GM23338 (cell line): ENCODE measurements at regions not wholly inside any gene's neighbourhood (a gene's known extent, or its start where the extent isn't known, plus 50 kb on each side); places are given as distances from the start of the nearest gene placed in this dataset.

ENCODE experiments used
- CREB1 ChIP-seq: fragments of 250-450 bp; sonication (Bioruptor Pico); IDR thresholded peaks from 2 replicates; pipeline ENCODE4 v1.5.0; 2020; ENCODE audit warnings: low read depth, mild to moderate bottlenecking, moderate library complexity
- EZH2 ChIP-seq: fragments of 200-600 bp; sonication (generic); IDR thresholded peaks from one replicate; pipeline ENCODE4 v1.8.0; 2017; ENCODE audit warnings: antibody characterized with exemption, mild to moderate bottlenecking, low read depth; ENCODE audit not compliant: unreplicated experiment
- EZH2phosphoT487 ChIP-seq: fragments of 200-600 bp; sonication (generic); IDR thresholded peaks from one replicate; pipeline ENCODE4 v1.8.1; 2018; ENCODE audit warnings: antibody characterized with exemption; ENCODE audit not compliant: unreplicated experiment
- NANOG ChIP-seq: IDR thresholded peaks from 2 replicates; pipeline ENCODE4 v1.6.1; 2016; ENCODE audit warnings: antibody characterized with exemption, borderline replicate concordance
- POLR2AphosphoS5 ChIP-seq: IDR thresholded peaks from 2 replicates; pipeline ENCODE4 v1.6.1; 2016; ENCODE audit warnings: antibody characterized with exemption, low read depth
- STAT1 ChIP-seq: IDR thresholded peaks from one replicate; pipeline ENCODE4 v1.6.1; 2016; ENCODE audit warnings: antibody characterized with exemption; ENCODE audit not compliant: unreplicated experiment
- ZNF114 ChIP-seq: fragments of 250-450 bp; sonication (Bioruptor Pico); IDR thresholded peaks from 2 replicates; pipeline ENCODE4 v1.5.0; 2020; ENCODE audit warnings: mild to moderate bottlenecking, moderate library complexity
- TF ChIP-seq, protein P1 (sequence below), 2 experiments: fragments of 200-600 bp in 1 of 2; sonication (generic) in 1 of 2; conservative IDR thresholded peaks; 2 replicates each; pipeline versions ENCODE4 v1.5.1 to v1.6.1; 2016 to 2017; ENCODE audit warnings: antibody characterized with exemption in 2 of 2, low read depth in 2 of 2, mild to moderate bottlenecking in 2 of 2, moderate library complexity in 1 of 2
- TF ChIP-seq, protein P2 (sequence below): IDR thresholded peaks from one replicate; pipeline ENCODE4 v1.6.1; 2018; ENCODE audit warnings: antibody characterized with exemption; ENCODE audit not compliant: unreplicated experiment
- TF ChIP-seq, protein P3 (sequence below): IDR thresholded peaks from 2 replicates; pipeline ENCODE4 v1.6.1; 2016; ENCODE audit warnings: antibody characterized with exemption

DNA sequence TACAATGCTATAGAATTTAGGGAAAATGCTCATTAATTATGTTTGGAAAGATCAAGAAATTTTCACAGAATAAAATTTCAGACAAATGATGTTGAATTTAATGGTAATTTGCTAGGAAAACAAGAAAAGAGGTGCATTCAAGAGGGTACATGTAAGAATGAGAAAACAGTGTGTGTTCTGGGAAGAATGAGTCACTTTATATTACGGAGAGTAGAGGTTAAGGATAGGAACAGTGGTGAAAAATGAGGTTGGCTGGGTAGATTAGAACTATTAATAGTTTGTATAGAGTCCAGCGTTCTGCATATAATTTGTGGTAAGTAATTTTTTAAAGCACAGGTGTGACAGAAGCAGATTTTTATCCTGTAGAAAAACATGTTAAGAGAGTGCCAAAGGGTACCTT is 336.7 kb upstream of the MBL2 start:
- TF ChIP-seq, protein P1, sequence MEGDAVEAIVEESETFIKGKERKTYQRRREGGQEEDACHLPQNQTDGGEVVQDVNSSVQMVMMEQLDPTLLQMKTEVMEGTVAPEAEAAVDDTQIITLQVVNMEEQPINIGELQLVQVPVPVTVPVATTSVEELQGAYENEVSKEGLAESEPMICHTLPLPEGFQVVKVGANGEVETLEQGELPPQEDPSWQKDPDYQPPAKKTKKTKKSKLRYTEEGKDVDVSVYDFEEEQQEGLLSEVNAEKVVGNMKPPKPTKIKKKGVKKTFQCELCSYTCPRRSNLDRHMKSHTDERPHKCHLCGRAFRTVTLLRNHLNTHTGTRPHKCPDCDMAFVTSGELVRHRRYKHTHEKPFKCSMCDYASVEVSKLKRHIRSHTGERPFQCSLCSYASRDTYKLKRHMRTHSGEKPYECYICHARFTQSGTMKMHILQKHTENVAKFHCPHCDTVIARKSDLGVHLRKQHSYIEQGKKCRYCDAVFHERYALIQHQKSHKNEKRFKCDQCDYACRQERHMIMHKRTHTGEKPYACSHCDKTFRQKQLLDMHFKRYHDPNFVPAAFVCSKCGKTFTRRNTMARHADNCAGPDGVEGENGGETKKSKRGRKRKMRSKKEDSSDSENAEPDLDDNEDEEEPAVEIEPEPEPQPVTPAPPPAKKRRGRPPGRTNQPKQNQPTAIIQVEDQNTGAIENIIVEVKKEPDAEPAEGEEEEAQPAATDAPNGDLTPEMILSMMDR (conservative IDR thresholded peaks at IDR 0.05; ENCODE audit: low read depth in 2 of 2) = no peak
- no peak for TF ChIP-seq ZNF114
- no peak for TF ChIP-seq EZH2phosphoT487
- no peak for TF ChIP-seq NANOG
- no peak for TF ChIP-seq EZH2
- TF ChIP-seq POLR2AphosphoS5 = no peak
- TF ChIP-seq, protein P2, sequence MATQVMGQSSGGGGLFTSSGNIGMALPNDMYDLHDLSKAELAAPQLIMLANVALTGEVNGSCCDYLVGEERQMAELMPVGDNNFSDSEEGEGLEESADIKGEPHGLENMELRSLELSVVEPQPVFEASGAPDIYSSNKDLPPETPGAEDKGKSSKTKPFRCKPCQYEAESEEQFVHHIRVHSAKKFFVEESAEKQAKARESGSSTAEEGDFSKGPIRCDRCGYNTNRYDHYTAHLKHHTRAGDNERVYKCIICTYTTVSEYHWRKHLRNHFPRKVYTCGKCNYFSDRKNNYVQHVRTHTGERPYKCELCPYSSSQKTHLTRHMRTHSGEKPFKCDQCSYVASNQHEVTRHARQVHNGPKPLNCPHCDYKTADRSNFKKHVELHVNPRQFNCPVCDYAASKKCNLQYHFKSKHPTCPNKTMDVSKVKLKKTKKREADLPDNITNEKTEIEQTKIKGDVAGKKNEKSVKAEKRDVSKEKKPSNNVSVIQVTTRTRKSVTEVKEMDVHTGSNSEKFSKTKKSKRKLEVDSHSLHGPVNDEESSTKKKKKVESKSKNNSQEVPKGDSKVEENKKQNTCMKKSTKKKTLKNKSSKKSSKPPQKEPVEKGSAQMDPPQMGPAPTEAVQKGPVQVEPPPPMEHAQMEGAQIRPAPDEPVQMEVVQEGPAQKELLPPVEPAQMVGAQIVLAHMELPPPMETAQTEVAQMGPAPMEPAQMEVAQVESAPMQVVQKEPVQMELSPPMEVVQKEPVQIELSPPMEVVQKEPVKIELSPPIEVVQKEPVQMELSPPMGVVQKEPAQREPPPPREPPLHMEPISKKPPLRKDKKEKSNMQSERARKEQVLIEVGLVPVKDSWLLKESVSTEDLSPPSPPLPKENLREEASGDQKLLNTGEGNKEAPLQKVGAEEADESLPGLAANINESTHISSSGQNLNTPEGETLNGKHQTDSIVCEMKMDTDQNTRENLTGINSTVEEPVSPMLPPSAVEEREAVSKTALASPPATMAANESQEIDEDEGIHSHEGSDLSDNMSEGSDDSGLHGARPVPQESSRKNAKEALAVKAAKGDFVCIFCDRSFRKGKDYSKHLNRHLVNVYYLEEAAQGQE = no peak
- TF ChIP-seq, protein P3, sequence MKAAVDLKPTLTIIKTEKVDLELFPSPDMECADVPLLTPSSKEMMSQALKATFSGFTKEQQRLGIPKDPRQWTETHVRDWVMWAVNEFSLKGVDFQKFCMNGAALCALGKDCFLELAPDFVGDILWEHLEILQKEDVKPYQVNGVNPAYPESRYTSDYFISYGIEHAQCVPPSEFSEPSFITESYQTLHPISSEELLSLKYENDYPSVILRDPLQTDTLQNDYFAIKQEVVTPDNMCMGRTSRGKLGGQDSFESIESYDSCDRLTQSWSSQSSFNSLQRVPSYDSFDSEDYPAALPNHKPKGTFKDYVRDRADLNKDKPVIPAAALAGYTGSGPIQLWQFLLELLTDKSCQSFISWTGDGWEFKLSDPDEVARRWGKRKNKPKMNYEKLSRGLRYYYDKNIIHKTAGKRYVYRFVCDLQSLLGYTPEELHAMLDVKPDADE = no peak
- no peak for TF ChIP-seq STAT1
- TF ChIP-seq CREB1 (CRISPR knock-in tag) = no peak
